ENCODE measurements at regions not wholly inside any gene's neighbourhood (a gene's known extent, or its start where the extent isn't known, plus 50 kb on each side); places are given as distances from the start of the nearest gene placed in this dataset.

- Histone ChIP-seq H2AK9ac (replicated peaks; ENCODE audit: low read depth, low read length, poor library complexity) (no peak overlapping the region), H2AK5ac (ENCODE audit: low read depth, low read length) (no peak overlapping the region), H3K4me3 (ENCODE audit: insufficient read depth, low read depth, low read length) (no peak overlapping the region), H3K27ac (ENCODE audit: insufficient read depth, low read length) (no peak overlapping the region), H3K4me1 (ENCODE audit: control insufficient read depth, insufficient read depth, low read length) (no peaks in the 10 kb centered on the region), H2BK15ac (ENCODE audit: low read depth, low read length) (no peak overlapping the region), H3K79me1 (ENCODE audit: low read depth in 1 of 2, low read length in 2 of 2) (no peaks in the 10 kb centered on the region), H2BK20ac (ENCODE audit: low read depth, low read length) (no peak overlapping the region), H3K4me2 (ENCODE audit: low read depth, low read length) (no peak overlapping the region), H3K23ac (ENCODE audit: low read depth, low read length) (no peak overlapping the region), H3K27me3 (ENCODE audit: control insufficient read depth, insufficient read depth, low read length) (peaks cover 2% of the 10 kb centered on the region; the same call in 1 of the 2 replicates), H3K18ac (ENCODE audit: low read depth, low read length) (no peak overlapping the region), H3K14ac (replicated peaks; ENCODE audit: low read depth, low read length) (no peak overlapping the region), H3K36me3 (ENCODE audit: control insufficient read depth, insufficient read depth, low read length) (no peaks in the 10 kb centered on the region), H3K9me3 (ENCODE audit: control insufficient read depth, insufficient read depth, low read length) (no peaks in the 10 kb centered on the region), H4K5ac (ENCODE audit: low read depth, low read length) (no peak overlapping the region), H3K9ac (ENCODE audit: low read depth, low read length) (no peak overlapping the region), H3K9me1 (ENCODE audit: insufficient read depth, low read length) (no peaks in the 10 kb centered on the region), H4K20me1 (ENCODE audit: insufficient read depth, low read length) (no peaks in the 10 kb centered on the region), H3K4ac (ENCODE audit: low read depth, low read length) (no peak overlapping the region), H4K91ac (ENCODE audit: insufficient read depth, low read depth, low read length) (no peak overlapping the region), H2AFZ (replicated peaks; ENCODE audit: low read length, poor library complexity) (no peak overlapping the region), H2BK5ac (ENCODE audit: low read depth, low read length, poor library complexity, severe bottlenecking) (no peak overlapping the region), H4K8ac (ENCODE audit: low read depth in 2 of 2, low read length in 2 of 2) (no peak overlapping the region), H3K56ac (ENCODE audit: extremely low read depth, insufficient read depth, low read length) (no peak overlapping the region), H2BK120ac (ENCODE audit: low read depth, low read length) (no peak overlapping the region)
- BruUV-seq (replicated peaks): no TSS peak
- CTCF ChIA-PET: no interaction called here
- WGBS, 2 experiments (ENCODE audit: extremely low coverage in 2 of 2, insufficient read length in 1 of 2): 80% methylated on average over 3 of the region's 9 CpGs; no CpG with 5 or more reads in 1 of the 2 experiments
- no peak for ATAC-seq (ENCODE audit: low read depth)
- DNase-seq: no peak
- POLR2A ChIA-PET (ENCODE audit: unreplicated experiment): no interaction called here
- in situ Hi-C loops (cut with MboI; ENCODE audit: low sequenced_read_pairs): no loop called here
- TF ChIP-seq NFE2L2 (IDR thresholded peaks at IDR 0.05; ENCODE audit: low read depth, low read length): no peak
- no peak for TF ChIP-seq FOS (IDR thresholded peaks at IDR 0.05; ENCODE audit: low read depth, low read length)
- dilution Hi-C loops (cut with HindIII; ENCODE audit: low sequenced_read_pairs, unreplicated experiment): no loop called here
- intact Hi-C loops (cut with micrococcal nuclease): no loop called here
These were observed 59.2 kb upstream of the JAZF1 start for GRCh38 chr7:28239823-28240204.

All from IMR-90 (cell line).